ENCODE measurements at regions not wholly inside any gene's neighbourhood (a gene's known extent, or its start where the extent isn't known, plus 50 kb on each side); places are given as distances from the start of the nearest gene placed in this dataset.

DNA sequence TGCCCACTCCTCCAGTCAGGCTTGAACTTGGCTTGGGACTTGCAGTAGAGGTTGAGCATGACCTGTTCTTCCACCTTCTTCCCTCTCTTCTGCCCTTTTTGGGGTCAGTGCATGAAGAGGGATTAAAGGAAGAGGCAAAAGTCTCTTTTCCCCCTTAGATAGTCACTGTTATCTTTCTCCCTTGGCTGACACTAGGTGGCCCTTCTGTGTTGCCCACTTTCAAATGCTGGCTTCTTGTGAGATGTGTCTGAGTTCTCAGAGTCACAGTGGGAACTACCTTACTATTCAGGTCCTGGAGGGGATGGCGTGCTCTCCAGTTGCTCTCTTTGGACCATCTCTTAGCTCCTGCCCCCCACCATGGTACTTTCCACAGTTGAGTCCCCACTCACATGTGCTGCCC lies 73.6 kb downstream of the GPR65 start:
- DNase-seq (ENCODE audit: low spot score) (no peak), ATAC-seq (peak; percentile 88)
- Mint-ChIP-seq H3K27ac (no peak overlapping the region), H3K4me3 (no peak overlapping the region), H3K36me3 (no peaks in the 10 kb centered on the region), H3K9me3 (0 out of 2 replicates have a peak, but pooled peaks cover 3% of the 10 kb centered on the region), H3K4me1 (no peaks in the 10 kb centered on the region), H3K27me3 (ENCODE audit: low read depth) (no peaks in the 10 kb centered on the region; the same call in 1 of the 2 replicates)
- POLR2A ChIA-PET, result no interaction called here
- CTCF ChIA-PET, result no interaction called here
- TF ChIP-seq NR1H2 (CRISPR knock-in tag; IDR thresholded peaks at IDR 0.05), result no peak
- TF ChIP-seq, protein P1, sequence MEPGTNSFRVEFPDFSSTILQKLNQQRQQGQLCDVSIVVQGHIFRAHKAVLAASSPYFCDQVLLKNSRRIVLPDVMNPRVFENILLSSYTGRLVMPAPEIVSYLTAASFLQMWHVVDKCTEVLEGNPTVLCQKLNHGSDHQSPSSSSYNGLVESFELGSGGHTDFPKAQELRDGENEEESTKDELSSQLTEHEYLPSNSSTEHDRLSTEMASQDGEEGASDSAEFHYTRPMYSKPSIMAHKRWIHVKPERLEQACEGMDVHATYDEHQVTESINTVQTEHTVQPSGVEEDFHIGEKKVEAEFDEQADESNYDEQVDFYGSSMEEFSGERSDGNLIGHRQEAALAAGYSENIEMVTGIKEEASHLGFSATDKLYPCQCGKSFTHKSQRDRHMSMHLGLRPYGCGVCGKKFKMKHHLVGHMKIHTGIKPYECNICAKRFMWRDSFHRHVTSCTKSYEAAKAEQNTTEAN (CRISPR knock-in tag; IDR thresholded peaks at IDR 0.05), result no peak
- TF ChIP-seq, protein P2, sequence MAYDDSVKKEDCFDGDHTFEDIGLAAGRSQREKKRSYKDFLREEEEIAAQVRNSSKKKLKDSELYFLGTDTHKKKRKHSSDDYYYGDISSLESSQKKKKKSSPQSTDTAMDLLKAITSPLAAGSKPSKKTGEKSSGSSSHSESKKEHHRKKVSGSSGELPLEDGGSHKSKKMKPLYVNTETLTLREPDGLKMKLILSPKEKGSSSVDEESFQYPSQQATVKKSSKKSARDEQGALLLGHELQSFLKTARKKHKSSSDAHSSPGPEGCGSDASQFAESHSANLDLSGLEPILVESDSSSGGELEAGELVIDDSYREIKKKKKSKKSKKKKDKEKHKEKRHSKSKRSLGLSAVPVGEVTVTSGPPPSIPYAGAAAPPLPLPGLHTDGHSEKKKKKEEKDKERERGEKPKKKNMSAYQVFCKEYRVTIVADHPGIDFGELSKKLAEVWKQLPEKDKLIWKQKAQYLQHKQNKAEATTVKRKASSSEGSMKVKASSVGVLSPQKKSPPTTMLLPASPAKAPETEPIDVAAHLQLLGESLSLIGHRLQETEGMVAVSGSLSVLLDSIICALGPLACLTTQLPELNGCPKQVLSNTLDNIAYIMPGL (CRISPR knock-in tag; IDR thresholded peaks at IDR 0.05), result no peak

DNA sequence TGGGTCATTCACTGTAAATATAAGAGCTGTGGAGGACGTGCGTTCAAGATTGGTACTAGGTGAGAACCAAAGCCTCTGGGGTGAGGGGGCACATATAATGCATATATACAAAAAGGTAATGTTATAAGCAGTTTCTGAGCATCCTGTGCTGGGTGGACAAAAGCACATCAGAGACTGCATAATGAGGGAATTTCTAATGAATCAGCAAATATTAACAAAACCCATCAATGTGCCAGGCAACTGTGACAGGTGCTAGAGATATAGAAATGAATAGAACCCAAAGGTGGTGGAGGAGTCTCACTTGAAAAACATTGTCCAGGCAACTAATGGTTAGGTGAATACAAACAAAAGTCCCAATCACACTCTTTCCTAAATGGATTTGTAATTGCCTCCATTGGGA lies 74.7 kb downstream of the GPR65 start:
- Mint-ChIP-seq H3K27me3 (ENCODE audit: low read depth) (no peaks in the 10 kb centered on the region; the same call in 1 of the 2 replicates), H3K36me3 (no peaks in the 10 kb centered on the region), H3K4me3 (no peak overlapping the region), H3K9me3 (no peaks in the 10 kb centered on the region), H3K27ac (no peak overlapping the region), H3K4me1 (no peaks in the 10 kb centered on the region)
- DNase-seq (ENCODE audit: low spot score) (no peak), ATAC-seq (no peak)
- TF ChIP-seq SMAD4 (CRISPR knock-in tag; IDR thresholded peaks at IDR 0.05), result no peak
- no peak for TF ChIP-seq SP1 (CRISPR knock-in tag; conservative IDR thresholded peaks at IDR 0.05)
- TF ChIP-seq ELF4 (CRISPR knock-in tag; IDR thresholded peaks at IDR 0.05; ENCODE audit: low read depth), result no peak
- TF ChIP-seq GTF2I (CRISPR knock-in tag; conservative IDR thresholded peaks at IDR 0.05), result no peak
- TF ChIP-seq, protein P3, sequence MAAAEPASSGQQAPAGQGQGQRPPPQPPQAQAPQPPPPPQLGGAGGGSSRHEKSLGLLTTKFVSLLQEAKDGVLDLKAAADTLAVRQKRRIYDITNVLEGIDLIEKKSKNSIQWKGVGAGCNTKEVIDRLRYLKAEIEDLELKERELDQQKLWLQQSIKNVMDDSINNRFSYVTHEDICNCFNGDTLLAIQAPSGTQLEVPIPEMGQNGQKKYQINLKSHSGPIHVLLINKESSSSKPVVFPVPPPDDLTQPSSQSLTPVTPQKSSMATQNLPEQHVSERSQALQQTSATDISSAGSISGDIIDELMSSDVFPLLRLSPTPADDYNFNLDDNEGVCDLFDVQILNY (CRISPR knock-in tag; IDR thresholded peaks at IDR 0.05), result no peak
- TF ChIP-seq, protein P4, sequence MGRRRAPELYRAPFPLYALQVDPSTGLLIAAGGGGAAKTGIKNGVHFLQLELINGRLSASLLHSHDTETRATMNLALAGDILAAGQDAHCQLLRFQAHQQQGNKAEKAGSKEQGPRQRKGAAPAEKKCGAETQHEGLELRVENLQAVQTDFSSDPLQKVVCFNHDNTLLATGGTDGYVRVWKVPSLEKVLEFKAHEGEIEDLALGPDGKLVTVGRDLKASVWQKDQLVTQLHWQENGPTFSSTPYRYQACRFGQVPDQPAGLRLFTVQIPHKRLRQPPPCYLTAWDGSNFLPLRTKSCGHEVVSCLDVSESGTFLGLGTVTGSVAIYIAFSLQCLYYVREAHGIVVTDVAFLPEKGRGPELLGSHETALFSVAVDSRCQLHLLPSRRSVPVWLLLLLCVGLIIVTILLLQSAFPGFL (CRISPR knock-in tag; IDR thresholded peaks at IDR 0.05; ENCODE audit: borderline replicate concordance), result no peak
- TF ChIP-seq NFYB (CRISPR knock-in tag; conservative IDR thresholded peaks at IDR 0.05; ENCODE audit: low read depth), result no peak
- TF ChIP-seq TEAD1 (CRISPR knock-in tag; IDR thresholded peaks at IDR 0.05), result no peak
- no peak for TF ChIP-seq GABPB1 (CRISPR knock-in tag; IDR thresholded peaks at IDR 0.05)
- no peak for TF ChIP-seq ZNF232 (CRISPR knock-in tag; IDR thresholded peaks at IDR 0.05)
- TF ChIP-seq, protein P5, sequence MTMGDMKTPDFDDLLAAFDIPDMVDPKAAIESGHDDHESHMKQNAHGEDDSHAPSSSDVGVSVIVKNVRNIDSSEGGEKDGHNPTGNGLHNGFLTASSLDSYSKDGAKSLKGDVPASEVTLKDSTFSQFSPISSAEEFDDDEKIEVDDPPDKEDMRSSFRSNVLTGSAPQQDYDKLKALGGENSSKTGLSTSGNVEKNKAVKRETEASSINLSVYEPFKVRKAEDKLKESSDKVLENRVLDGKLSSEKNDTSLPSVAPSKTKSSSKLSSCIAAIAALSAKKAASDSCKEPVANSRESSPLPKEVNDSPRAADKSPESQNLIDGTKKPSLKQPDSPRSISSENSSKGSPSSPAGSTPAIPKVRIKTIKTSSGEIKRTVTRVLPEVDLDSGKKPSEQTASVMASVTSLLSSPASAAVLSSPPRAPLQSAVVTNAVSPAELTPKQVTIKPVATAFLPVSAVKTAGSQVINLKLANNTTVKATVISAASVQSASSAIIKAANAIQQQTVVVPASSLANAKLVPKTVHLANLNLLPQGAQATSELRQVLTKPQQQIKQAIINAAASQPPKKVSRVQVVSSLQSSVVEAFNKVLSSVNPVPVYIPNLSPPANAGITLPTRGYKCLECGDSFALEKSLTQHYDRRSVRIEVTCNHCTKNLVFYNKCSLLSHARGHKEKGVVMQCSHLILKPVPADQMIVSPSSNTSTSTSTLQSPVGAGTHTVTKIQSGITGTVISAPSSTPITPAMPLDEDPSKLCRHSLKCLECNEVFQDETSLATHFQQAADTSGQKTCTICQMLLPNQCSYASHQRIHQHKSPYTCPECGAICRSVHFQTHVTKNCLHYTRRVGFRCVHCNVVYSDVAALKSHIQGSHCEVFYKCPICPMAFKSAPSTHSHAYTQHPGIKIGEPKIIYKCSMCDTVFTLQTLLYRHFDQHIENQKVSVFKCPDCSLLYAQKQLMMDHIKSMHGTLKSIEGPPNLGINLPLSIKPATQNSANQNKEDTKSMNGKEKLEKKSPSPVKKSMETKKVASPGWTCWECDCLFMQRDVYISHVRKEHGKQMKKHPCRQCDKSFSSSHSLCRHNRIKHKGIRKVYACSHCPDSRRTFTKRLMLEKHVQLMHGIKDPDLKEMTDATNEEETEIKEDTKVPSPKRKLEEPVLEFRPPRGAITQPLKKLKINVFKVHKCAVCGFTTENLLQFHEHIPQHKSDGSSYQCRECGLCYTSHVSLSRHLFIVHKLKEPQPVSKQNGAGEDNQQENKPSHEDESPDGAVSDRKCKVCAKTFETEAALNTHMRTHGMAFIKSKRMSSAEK (CRISPR knock-in tag; IDR thresholded peaks at IDR 0.05; ENCODE audit: borderline replicate concordance), result no peak
- TF ChIP-seq ZBTB21 (CRISPR knock-in tag; IDR thresholded peaks at IDR 0.05; ENCODE audit: borderline replicate concordance), result no peak
- no peak for TF ChIP-seq CREB1 (CRISPR knock-in tag; IDR thresholded peaks at IDR 0.05)
- no peak for TF ChIP-seq TCF7 (CRISPR knock-in tag; IDR thresholded peaks at IDR 0.05; ENCODE audit: low read depth)
- ChIA-PET POLR2A (no interaction called here), CTCF (no interaction called here)
